CD4-positive, alpha-beta T cell treated with Interleukin-6 for 4 hours (primary cell): ENCODE measurements at regions not wholly inside any gene's neighbourhood (a gene's known extent, or its start where the extent isn't known, plus 50 kb on each side); places are given as distances from the start of the nearest gene placed in this dataset.

Experiments
- DNase-seq: peaks from one replicate; pipeline ENCODE4 v3.0.0-alpha.2; 2020; ENCODE audit warnings: mixed read lengths

- no peak for DNase-seq
These were observed 159.1 kb upstream of the PPP2R2B start for GRCh38 chr5:147037515-147038205.

- no peak for DNase-seq
These were observed 162.3 kb upstream of the PPP2R2B start for GRCh38 chr5:147040856-147041255.

- no peak for DNase-seq
These were observed 166.2 kb upstream of the PPP2R2B start for GRCh38 chr5:147044572-147045273.

- DNase-seq: no peak
These were observed 166.7 kb upstream of the PPP2R2B start for GRCh38 chr5:147045290-147045689.

GRCh38 chr5:147046281-147046680 lies 167.7 kb upstream of the PPP2R2B start:
- no peak for DNase-seq

GRCh38 chr5:147046894-147047293 lies 168.3 kb upstream of the PPP2R2B start:
- no peak for DNase-seq

GRCh38 chr5:147049764-147050163 lies 171.2 kb upstream of the PPP2R2B start:
- DNase-seq: no peak

- DNase-seq: no peak
These were observed 171.6 kb upstream of the PPP2R2B start for GRCh38 chr5:147050172-147050571.

GRCh38 chr5:147051193-147051592 lies 172.6 kb upstream of the PPP2R2B start:
- no peak for DNase-seq

- DNase-seq: no peak
These were observed 174.0 kb upstream of the PPP2R2B start for GRCh38 chr5:147052519-147052918.

GRCh38 chr5:147055089-147055826 lies 176.7 kb upstream of the PPP2R2B start:
- no peak for DNase-seq

- no peak for DNase-seq
These were observed 177.5 kb upstream of the PPP2R2B start for GRCh38 chr5:147055850-147056566.

GRCh38 chr5:147057051-147057450 lies 177.8 kb upstream of the STK32A start:
- DNase-seq: no peak

GRCh38 chr5:147061431-147061830 lies 173.4 kb upstream of the STK32A start:
- no peak for DNase-seq

GRCh38 chr5:147062427-147062826 lies 172.4 kb upstream of the STK32A start:
- DNase-seq: no peak

- DNase-seq: no peak
These were observed 170.9 kb upstream of the STK32A start for GRCh38 chr5:147063943-147064342.

- no peak for DNase-seq
These were observed 169.8 kb upstream of the STK32A start for GRCh38 chr5:147065071-147065470.

- no peak for DNase-seq
These were observed 165.8 kb upstream of the STK32A start for GRCh38 chr5:147068998-147069397.

GRCh38 chr5:147072622-147073021 lies 162.2 kb upstream of the STK32A start:
- no peak for DNase-seq

- no peak for DNase-seq
These were observed 161.7 kb upstream of the STK32A start for GRCh38 chr5:147073098-147073497.

GRCh38 chr5:147075187-147075586 lies 159.6 kb upstream of the STK32A start:
- DNase-seq: no peak

GRCh38 chr5:147080391-147080790 lies 154.4 kb upstream of the STK32A start:
- DNase-seq: no peak

GRCh38 chr5:147081311-147081764 lies 153.5 kb upstream of the STK32A start:
- DNase-seq: no peak
